CD4-positive, alpha-beta T cell (primary cell): ENCODE measurements at regions not wholly inside any gene's neighbourhood (a gene's known extent, or its start where the extent isn't known, plus 50 kb on each side); places are given as distances from the start of the nearest gene placed in this dataset.
"Not testable (repeated sequence)": the region's sequence is repeated elsewhere in the genome, so short reads cannot be mapped to it uniquely, and the experiment has no call there.

Experiments
- ATAC-seq: fragments of 200-7000 bp; cut with Tn5 transposase; one replicate; pipeline ENCODE4 v1.10.0; 2022; ENCODE audit warnings: mild to moderate bottlenecking; ENCODE audit not compliant: poor library complexity
- CTCF ChIA-PET: fragments of 350-600 bp; sonication (Branson Sonifier 250); formaldehyde crosslinking; loops from one replicate; lab custom pipeline; 2021; ENCODE audit warnings: antibody characterized with exemption, inconsistent platforms; lab: Charles Lee
- POLR2A ChIA-PET: fragments of 350-600 bp; sonication (Branson Sonifier 250); formaldehyde crosslinking; loops from one replicate; lab custom pipeline; 2021; ENCODE audit warnings: antibody characterized with exemption, inconsistent platforms; lab: Charles Lee
- DNase-seq, 14 experiments: peaks; one replicate each; pipeline ENCODE4 v3.0.0-alpha.2; 2013 to 2020; ENCODE audit warnings: mixed read lengths in 2 of 14
- H3K27ac ChIP-seq, 2 donors: one replicate each; pipeline versions ENCODE4 v1.5.1 to v1.7.0; 2013; ENCODE audit warnings: low read length in 2 of 2, low read depth in 1 of 2, mild to moderate bottlenecking in 1 of 2
- H3K27me3 ChIP-seq, 2 experiments: 1 replicate in 1 of 2; 2 replicates in 1 of 2; pipeline versions ENCODE4 v1.6.1 to v1.7.0; 2013; ENCODE audit warnings: low read length in 2 of 2, control low read depth in 1 of 2, mild to moderate bottlenecking in 1 of 2, moderate library complexity in 1 of 2; ENCODE audit not compliant: insufficient read depth in 2 of 2, control insufficient read depth in 1 of 2
- H3K36me3 ChIP-seq: one replicate; pipeline ENCODE4 v1.6.1; 2013; ENCODE audit warnings: low read length, control low read depth; ENCODE audit not compliant: insufficient read depth
- H3K4me1 ChIP-seq: one replicate; pipeline ENCODE4 v1.6.1; 2013; ENCODE audit warnings: low read length, control low read depth; ENCODE audit not compliant: insufficient read depth
- H3K4me3 ChIP-seq: one replicate; pipeline ENCODE4 v1.5.1; 2013; ENCODE audit warnings: mild to moderate bottlenecking, low read length, moderate library complexity
- H3K9me3 ChIP-seq, 2 experiments: 1 replicate in 1 of 2; 2 replicates in 1 of 2; pipeline versions ENCODE4 v1.6.1 to v1.7.0; 2013; ENCODE audit warnings: low read length in 2 of 2, mild to moderate bottlenecking in 2 of 2, control low read depth in 1 of 2, moderate library complexity in 1 of 2; ENCODE audit not compliant: control insufficient read depth in 1 of 2, insufficient read depth in 1 of 2
- H3K27ac Mint-ChIP-seq: one replicate; pipeline ENCODE4 v1.8.0; 2020; ENCODE audit warnings: mixed read lengths
- H3K27me3 Mint-ChIP-seq: one replicate; pipeline ENCODE4 v1.8.0; 2021; ENCODE audit warnings: mixed read lengths
- H3K36me3 Mint-ChIP-seq: one replicate; pipeline ENCODE4 v1.8.0; 2021; ENCODE audit warnings: low read depth, mixed read lengths
- H3K4me1 Mint-ChIP-seq: one replicate; pipeline ENCODE4 v1.8.0; 2021; ENCODE audit warnings: low read depth, mixed read lengths
- H3K4me3 Mint-ChIP-seq: one replicate; pipeline ENCODE4 v1.8.0; 2020; ENCODE audit warnings: mild to moderate bottlenecking, mixed read lengths
- H3K9me3 Mint-ChIP-seq: one replicate; pipeline ENCODE4 v1.8.0; 2020; ENCODE audit warnings: mixed read lengths
- CTCF ChIP-seq: fragments of 200-600 bp; IDR thresholded peaks from one replicate; pipeline ENCODE4 v1.8.0; 2022; ENCODE audit warnings: antibody characterized with exemption, mild to moderate bottlenecking
- intact Hi-C, 2 experiments: fragments of 100-400 bp; cut with DNase I in 1 of 2; cut with micrococcal nuclease in 1 of 2; formaldehyde crosslinking; loops; one replicate each; pipeline versions ENCODE4 v1.15.1 to v1.9.0; 2023 to 2025; cut with DNase I, micrococcal nuclease

- TF ChIP-seq CTCF: no peak
- Mint-ChIP-seq H3K9me3 (peaks cover 2% of the 10 kb centered on the region), H3K27ac (no peak overlapping the region), H3K4me1 (no peaks in the 10 kb centered on the region), H3K36me3 (no peaks in the 10 kb centered on the region), H3K4me3 (no peak overlapping the region), H3K27me3 (no peaks in the 10 kb centered on the region)
- DNase-seq (no peak), ATAC-seq (no peak)
- H3K27ac ChIP-seq: no peak overlapping the region
- intact Hi-C loops: no loop called here
- ChIA-PET POLR2A (no interaction called here), CTCF (no interaction called here)
- H3K27me3 ChIP-seq: no peaks in the 10 kb centered on the region
- H3K4me1 ChIP-seq: no peaks in the 10 kb centered on the region
- H3K4me3 ChIP-seq: no peak overlapping the region
- H3K36me3 ChIP-seq: no peaks in the 10 kb centered on the region
- no peaks in the 10 kb centered on the region for H3K9me3 ChIP-seq
These were observed 200.7 kb upstream of the KCNH7 start for GRCh38 chr2:163039266-163039665.

GRCh38 chr2:163028807-163029206 is 190.2 kb upstream of the KCNH7 start:
- H3K4me1 Mint-ChIP-seq: no peaks in the 10 kb centered on the region
- ChIA-PET CTCF (no interaction called here), POLR2A (no interaction called here)
- Histone ChIP-seq H3K36me3 (no peaks in the 10 kb centered on the region), H3K4me3 (no peak overlapping the region), H3K27me3 (no peaks in the 10 kb centered on the region), H3K9me3 (peaks cover 0 to 11% of the 10 kb centered on the region in 2 experiments), H3K27ac (no peak overlapping the region), H3K4me1 (no peaks in the 10 kb centered on the region)
- H3K27me3 Mint-ChIP-seq: no peaks in the 10 kb centered on the region
- no peak overlapping the region for H3K27ac Mint-ChIP-seq
- no peaks in the 10 kb centered on the region for H3K36me3 Mint-ChIP-seq
- ATAC-seq: no peak
- no peak for TF ChIP-seq CTCF
- no peak overlapping the region for H3K4me3 Mint-ChIP-seq
- peaks cover 9% of the 10 kb centered on the region for H3K9me3 Mint-ChIP-seq
- DNase-seq: no peak
- intact Hi-C loops: no loop called here

GRCh38 chr2:163026136-163026775 is 187.7 kb upstream of the KCNH7 start:
- H3K4me1 ChIP-seq, DNase-seq, H3K9me3 Mint-ChIP-seq, H3K4me1 Mint-ChIP-seq, CTCF ChIA-PET, H3K27me3 ChIP-seq, H3K36me3 ChIP-seq, H3K4me3 ChIP-seq, H3K27ac ChIP-seq, H3K4me3 Mint-ChIP-seq, H3K27ac Mint-ChIP-seq, ATAC-seq, H3K27me3 Mint-ChIP-seq, POLR2A ChIA-PET, H3K36me3 Mint-ChIP-seq: not testable (repeated sequence)
- peaks cover 0 to 11% of the 10 kb centered on the region in 2 experiments for H3K9me3 ChIP-seq
- intact Hi-C loops: loop anchor here in 1 of 2 experiments (2.0 kb wide), 1 partner anchor 57 kb away; no protein-coding TSS in a partner anchor

- H3K36me3 ChIP-seq, H3K27ac Mint-ChIP-seq, H3K27me3 ChIP-seq, intact Hi-C loops, H3K4me3 Mint-ChIP-seq, H3K4me1 ChIP-seq, H3K36me3 Mint-ChIP-seq, ATAC-seq, H3K4me1 Mint-ChIP-seq, DNase-seq, H3K4me3 ChIP-seq, POLR2A ChIA-PET, CTCF ChIA-PET, H3K27ac ChIP-seq, H3K9me3 Mint-ChIP-seq, H3K27me3 Mint-ChIP-seq: not testable (repeated sequence)
- H3K9me3 ChIP-seq: peaks cover 0 to 12% of the 10 kb centered on the region in 2 experiments
These were observed 178.3 kb upstream of the KCNH7 start for GRCh38 chr2:163016882-163017281.
